Thymus (tissue), 11 donors: ENCODE measurements at regions not wholly inside any gene's neighbourhood (a gene's known extent, or its start where the extent isn't known, plus 50 kb on each side); places are given as distances from the start of the nearest gene placed in this dataset.

Experiments
- DNase-seq, 9 donors: peaks; one replicate each; pipeline ENCODE4 v3.0.0-alpha.2; 2013; ENCODE audit warnings: low spot score in 9 of 9, low read depth in 6 of 9, missing footprints in 1 of 9
- H3K27ac ChIP-seq, 2 donors: one replicate each; pipeline ENCODE4 v1.5.1; 2013; ENCODE audit warnings: control low read depth in 1 of 2, low read depth in 1 of 2, low read length in 1 of 2, mild to moderate bottlenecking in 1 of 2, moderate library complexity in 1 of 2
- H3K27me3 ChIP-seq, 2 donors: one replicate each; pipeline ENCODE4 v1.5.1; 2013; ENCODE audit warnings: low read length in 1 of 2; ENCODE audit not compliant: control insufficient read depth in 2 of 2, insufficient read depth in 1 of 2
- H3K36me3 ChIP-seq, 2 donors: one replicate each; pipeline ENCODE4 v1.5.1; 2013; ENCODE audit warnings: low read length in 1 of 2, mild to moderate bottlenecking in 1 of 2, moderate library complexity in 1 of 2; ENCODE audit not compliant: control insufficient read depth in 2 of 2, insufficient read depth in 2 of 2
- H3K4me1 ChIP-seq, 2 donors: one replicate each; pipeline ENCODE4 v1.5.1; 2013; ENCODE audit warnings: low read length in 2 of 2; ENCODE audit not compliant: control insufficient read depth in 2 of 2, insufficient read depth in 2 of 2
- H3K4me3 ChIP-seq, 2 donors: one replicate each; pipeline ENCODE4 v1.5.1; 2013; ENCODE audit warnings: low read length in 2 of 2, control low read depth in 1 of 2, mild to moderate bottlenecking in 1 of 2
- H3K9me3 ChIP-seq, 2 donors: one replicate each; pipeline ENCODE4 v1.5.1; 2013; ENCODE audit warnings: low read length in 1 of 2, mild to moderate bottlenecking in 1 of 2; ENCODE audit not compliant: control insufficient read depth in 2 of 2, insufficient read depth in 1 of 2
- WGBS: extraction: QIAGEN DNeasy Blood & Tissue Kit; methylation state at CpG from one replicate; pipeline ENCODE4 v1.1.7; 2013; 5-methylcytosine and 5-hydroxymethylcytosine counted together
- donor health status: healthy.

- Histone ChIP-seq H3K36me3 (no peaks in the 10 kb centered on the region), H3K4me3 (no peak overlapping the region), H3K9me3 (no peaks in the 10 kb centered on the region), H3K4me1 (peaks cover 0 to 2% of the 10 kb centered on the region in 2 donors), H3K27ac (no peak overlapping the region), H3K27me3 (no peaks in the 10 kb centered on the region)
- WGBS: 91% methylated on average over 6 of the region's 6 CpGs
- DNase-seq: no peak
Observed at GRCh38 chr15:69631005-69631404, 178.4 kb downstream of the RPLP1 start.

- 85% methylated on average over 4 of the region's 4 CpGs for WGBS
Observed at GRCh38 chr15:69631978-69632377, 179.4 kb downstream of the RPLP1 start.

GRCh38 chr15:69634860-69635259 lies 182.2 kb downstream of the RPLP1 start:
- Histone ChIP-seq H3K9me3 (no peaks in the 10 kb centered on the region), H3K27ac (no peak overlapping the region), H3K4me3 (no peak overlapping the region), H3K36me3 (no peaks in the 10 kb centered on the region), H3K27me3 (no peaks in the 10 kb centered on the region), H3K4me1 (peaks cover 0 to 2% of the 10 kb centered on the region in 2 donors)
- 93% methylated on average over 5 of the region's 5 CpGs for WGBS
- DNase-seq: no peak

More at GRCh38 chr15:69631978-69632377, 179.4 kb downstream of the RPLP1 start:
- Histone ChIP-seq H3K36me3 (no peaks in the 10 kb centered on the region), H3K4me3 (no peak overlapping the region), H3K27me3 (no peaks in the 10 kb centered on the region), H3K4me1 (peaks cover 0 to 2% of the 10 kb centered on the region in 2 donors), H3K9me3 (no peaks in the 10 kb centered on the region), H3K27ac (no peak overlapping the region)
- no peak for DNase-seq

GRCh38 chr15:69636169-69636915 lies 183.7 kb downstream of the RPLP1 start:
- WGBS: 97% methylated on average over 10 of the region's 10 CpGs
- DNase-seq: no peak
- Histone ChIP-seq H3K36me3 (no peaks in the 10 kb centered on the region), H3K27ac (no peak overlapping the region), H3K27me3 (no peaks in the 10 kb centered on the region), H3K4me1 (no peaks in the 10 kb centered on the region), H3K9me3 (no peaks in the 10 kb centered on the region), H3K4me3 (no peak overlapping the region)

DNA sequence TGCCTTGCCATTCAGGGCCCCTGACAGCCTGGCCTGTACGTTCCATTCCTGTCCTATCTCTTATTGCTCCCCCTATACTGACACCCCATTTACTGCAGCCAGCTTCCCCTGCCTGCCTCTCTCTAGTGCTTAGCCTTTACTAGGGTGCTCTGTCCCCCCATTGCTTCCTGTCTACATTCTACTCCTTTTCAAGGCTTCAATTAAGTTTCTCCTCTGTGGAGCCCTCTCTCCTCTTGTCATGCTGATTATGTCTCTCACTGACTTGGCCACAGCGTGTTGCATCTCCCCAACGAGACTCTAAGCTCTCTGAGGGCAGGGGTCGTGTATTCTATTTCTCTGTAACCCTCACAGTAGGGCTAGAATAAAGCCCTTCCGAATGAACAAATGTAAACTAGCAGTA lies 185.2 kb downstream of the RPLP1 start:
- 95% methylated on average over 5 of the region's 5 CpGs for WGBS
- DNase-seq: no peak

DNA sequence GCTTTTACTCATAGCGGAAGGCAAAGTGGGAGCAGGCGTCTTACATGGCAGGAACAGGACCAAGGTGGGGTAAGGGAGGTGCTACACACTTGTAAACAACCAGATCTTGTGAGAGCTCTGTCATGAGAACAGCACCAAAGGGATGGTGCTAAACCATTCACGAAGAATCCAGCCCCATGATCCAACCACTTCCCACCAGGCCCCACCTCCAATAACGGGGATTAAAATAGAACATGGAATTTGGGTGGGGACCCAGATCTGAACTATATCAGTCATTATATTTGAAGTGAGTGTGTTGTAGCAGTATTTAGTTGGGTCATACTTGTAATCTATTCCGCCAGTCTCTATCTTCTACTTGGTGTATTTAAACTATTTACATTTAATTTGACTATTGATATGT lies 190.9 kb downstream of the RPLP1 start:
- no peaks in the 10 kb centered on the region for H3K36me3 ChIP-seq
- peaks cover 0 to 7% of the 10 kb centered on the region in 2 donors for H3K4me1 ChIP-seq
- WGBS: 88% methylated on average over 5 of the region's 5 CpGs
- H3K4me3 ChIP-seq: no peak overlapping the region
- H3K27me3 ChIP-seq: peaks cover 0 to 5% of the 10 kb centered on the region in 2 donors
- no peak for DNase-seq
- no peaks in the 10 kb centered on the region for H3K9me3 ChIP-seq
- no peak overlapping the region for H3K27ac ChIP-seq

More for the DNA sequence above, 185.2 kb downstream of the RPLP1 start:
- no peaks in the 10 kb centered on the region for H3K36me3 ChIP-seq
- no peaks in the 10 kb centered on the region for H3K27me3 ChIP-seq
- no peak overlapping the region for H3K4me3 ChIP-seq
- H3K9me3 ChIP-seq: no peaks in the 10 kb centered on the region
- H3K27ac ChIP-seq: no peak overlapping the region
- no peaks in the 10 kb centered on the region for H3K4me1 ChIP-seq

DNA sequence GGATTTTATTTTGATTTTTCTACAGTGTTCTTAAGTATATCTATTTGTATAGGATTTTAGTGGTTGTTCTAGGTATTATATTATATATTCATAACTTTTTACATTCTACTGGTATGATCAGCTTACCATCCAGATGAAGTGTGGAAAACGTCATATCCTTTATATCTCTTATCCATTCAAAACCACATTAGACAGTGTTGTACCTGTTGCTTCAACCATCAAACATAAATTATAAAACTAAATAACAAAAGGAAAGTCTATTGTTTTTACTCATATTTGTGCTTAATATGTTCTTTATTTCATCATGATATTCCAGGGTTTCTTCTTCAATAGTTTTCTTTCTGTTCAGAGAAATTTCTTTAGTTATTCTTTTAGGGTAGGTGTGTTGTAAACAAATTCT lies 191.4 kb downstream of the RPLP1 start:
- Histone ChIP-seq H3K9me3 (no peaks in the 10 kb centered on the region), H3K36me3 (no peaks in the 10 kb centered on the region), H3K27ac (no peak overlapping the region), H3K4me3 (no peak overlapping the region), H3K27me3 (peaks cover 0 to 6% of the 10 kb centered on the region in 2 donors), H3K4me1 (peaks cover 0 to 9% of the 10 kb centered on the region in 2 donors)
- 77% methylated on average over 1 of the region's 1 CpG for WGBS
- no peak for DNase-seq

DNA sequence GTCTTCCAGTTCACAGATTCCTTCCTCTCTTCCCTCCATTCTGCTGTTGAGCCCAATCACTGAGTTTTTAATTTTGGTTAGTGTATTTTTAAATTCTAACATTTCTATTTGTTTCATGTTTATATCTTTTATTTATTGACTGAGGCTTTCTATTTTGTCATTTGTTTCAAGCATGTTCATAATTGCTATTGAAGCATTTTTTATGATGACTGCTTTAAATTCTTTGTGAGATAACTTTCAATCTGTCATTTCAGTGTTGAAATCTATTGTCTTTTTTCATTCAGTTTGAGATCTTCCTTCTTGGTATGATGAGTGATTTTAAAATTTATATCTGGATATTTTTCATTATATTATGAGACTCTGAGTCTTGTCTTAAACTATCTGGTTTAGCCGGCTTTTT lies 192.3 kb downstream of the RPLP1 start:
- no peaks in the 10 kb centered on the region for H3K36me3 ChIP-seq
- DNase-seq: no peak
- H3K27me3 ChIP-seq: peaks cover 0 to 8% of the 10 kb centered on the region in 2 donors
- WGBS: 97% methylated on average over 1 of the region's 1 CpG
- H3K4me1 ChIP-seq: peaks cover 0 to 14% of the 10 kb centered on the region in 2 donors
- no peaks in the 10 kb centered on the region for H3K9me3 ChIP-seq
- no peak overlapping the region for H3K27ac ChIP-seq
- H3K4me3 ChIP-seq: no peak overlapping the region

DNA sequence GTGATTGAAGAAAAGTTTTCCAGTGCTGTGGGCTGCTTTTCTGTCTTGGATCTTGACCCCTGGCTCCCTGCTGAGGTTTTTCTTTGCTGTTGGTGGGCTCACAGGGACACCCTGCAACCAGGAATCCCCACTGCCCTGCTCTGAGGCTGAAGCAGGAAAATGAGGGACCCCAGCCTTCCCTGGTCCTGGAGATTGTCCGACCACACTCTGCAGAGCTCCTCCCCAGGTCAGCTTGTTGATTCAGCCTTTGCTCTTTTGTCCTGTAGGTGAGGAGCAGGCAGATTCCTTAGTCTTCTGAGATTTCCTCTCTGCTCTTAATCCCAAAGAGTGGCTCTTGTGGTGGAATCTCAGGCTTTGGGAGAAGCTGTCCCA lies 194.5 kb downstream of the RPLP1 start:
- no peaks in the 10 kb centered on the region for H3K36me3 ChIP-seq
- no peaks in the 10 kb centered on the region for H3K9me3 ChIP-seq
- H3K27ac ChIP-seq: no peak overlapping the region
- no peak overlapping the region for H3K4me3 ChIP-seq
- peaks cover 0 to 8% of the 10 kb centered on the region in 2 donors for H3K27me3 ChIP-seq
- peaks cover 0 to 14% of the 10 kb centered on the region in 2 donors for H3K4me1 ChIP-seq
- DNase-seq: no peak
- 98% methylated on average over 1 of the region's 1 CpG for WGBS
